Choroid plexus epithelial cell (primary cell): ENCODE measurements at regions not wholly inside any gene's neighbourhood (a gene's known extent, or its start where the extent isn't known, plus 50 kb on each side); places are given as distances from the start of the nearest gene placed in this dataset.
"Not testable (repeated sequence)": the region's sequence is repeated elsewhere in the genome, so short reads cannot be mapped to it uniquely, and the experiment has no call there.

Experiments
- DNase-seq: peaks from one replicate; pipeline ENCODE4 v3.0.0-alpha.2; 2010; ENCODE audit warnings: low read depth
- H3K4me3 ChIP-seq: 2 replicates; pipeline ENCODE4 v1.5.1; 2011; ENCODE audit warnings: low read depth, mild to moderate bottlenecking, control low read depth, low read length, moderate library complexity
- TF ChIP-seq, protein P1 (sequence below): conservative IDR thresholded peaks from 2 replicates; pipeline ENCODE4 v1.5.1; 2011; ENCODE audit warnings: low read depth, mild to moderate bottlenecking, control low read depth, inconsistent platforms, low read length, moderate library complexity

DNA sequence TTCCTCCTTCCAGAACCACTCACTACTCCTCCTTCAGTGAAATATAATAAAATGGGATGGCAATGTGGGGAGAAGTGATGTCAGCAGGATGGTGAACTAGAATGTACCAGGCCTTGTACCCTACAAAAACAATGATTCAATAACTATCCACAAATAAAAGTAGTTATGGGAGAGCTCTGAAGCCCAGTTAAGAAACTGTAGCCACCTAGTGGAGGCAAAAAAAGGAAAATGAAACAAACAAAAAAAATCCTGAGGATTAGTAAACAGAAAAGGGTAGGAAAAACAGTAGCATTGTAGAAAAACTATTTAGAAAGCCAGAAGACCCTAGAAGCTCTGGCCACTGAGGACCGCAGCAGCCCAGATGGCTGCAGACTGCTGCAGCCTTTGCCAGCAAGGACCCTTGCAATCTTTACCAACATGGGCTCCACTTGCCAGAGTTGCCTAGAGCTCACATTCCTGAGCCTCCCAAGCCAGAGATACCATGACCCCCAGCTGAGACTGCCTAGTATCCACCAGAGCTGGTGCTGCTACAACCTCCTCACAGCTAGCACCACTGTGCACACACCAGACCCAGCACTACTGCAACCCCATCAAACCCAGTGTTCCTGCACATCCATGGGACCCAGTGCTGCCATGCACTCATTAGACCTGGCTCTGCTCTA is 259.7 kb upstream of the MSX2 start:
- TF ChIP-seq, protein P1, sequence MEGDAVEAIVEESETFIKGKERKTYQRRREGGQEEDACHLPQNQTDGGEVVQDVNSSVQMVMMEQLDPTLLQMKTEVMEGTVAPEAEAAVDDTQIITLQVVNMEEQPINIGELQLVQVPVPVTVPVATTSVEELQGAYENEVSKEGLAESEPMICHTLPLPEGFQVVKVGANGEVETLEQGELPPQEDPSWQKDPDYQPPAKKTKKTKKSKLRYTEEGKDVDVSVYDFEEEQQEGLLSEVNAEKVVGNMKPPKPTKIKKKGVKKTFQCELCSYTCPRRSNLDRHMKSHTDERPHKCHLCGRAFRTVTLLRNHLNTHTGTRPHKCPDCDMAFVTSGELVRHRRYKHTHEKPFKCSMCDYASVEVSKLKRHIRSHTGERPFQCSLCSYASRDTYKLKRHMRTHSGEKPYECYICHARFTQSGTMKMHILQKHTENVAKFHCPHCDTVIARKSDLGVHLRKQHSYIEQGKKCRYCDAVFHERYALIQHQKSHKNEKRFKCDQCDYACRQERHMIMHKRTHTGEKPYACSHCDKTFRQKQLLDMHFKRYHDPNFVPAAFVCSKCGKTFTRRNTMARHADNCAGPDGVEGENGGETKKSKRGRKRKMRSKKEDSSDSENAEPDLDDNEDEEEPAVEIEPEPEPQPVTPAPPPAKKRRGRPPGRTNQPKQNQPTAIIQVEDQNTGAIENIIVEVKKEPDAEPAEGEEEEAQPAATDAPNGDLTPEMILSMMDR, result no peak
- DNase-seq, result peak; percentile 12
- no peak overlapping the region for H3K4me3 ChIP-seq

DNA sequence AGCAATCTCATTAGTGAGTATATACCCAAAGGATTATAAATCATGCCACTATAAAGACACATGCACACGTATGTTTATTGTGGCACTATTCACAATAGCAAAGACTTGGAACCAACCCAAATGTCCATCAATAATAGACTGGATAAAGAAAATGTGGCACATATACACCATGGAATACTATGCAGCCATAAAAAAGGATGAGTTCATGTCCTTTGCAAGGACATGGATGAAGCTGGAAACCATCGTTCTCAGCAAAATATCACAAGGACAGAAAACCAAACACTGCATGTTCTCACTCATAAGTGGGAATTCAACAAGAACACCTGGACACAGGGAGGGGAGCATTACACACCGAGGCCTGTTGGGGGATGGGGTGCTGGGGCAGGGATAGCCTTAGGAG is 252.9 kb upstream of the MSX2 start:
- not testable (repeated sequence) for H3K4me3 ChIP-seq, DNase-seq

DNA sequence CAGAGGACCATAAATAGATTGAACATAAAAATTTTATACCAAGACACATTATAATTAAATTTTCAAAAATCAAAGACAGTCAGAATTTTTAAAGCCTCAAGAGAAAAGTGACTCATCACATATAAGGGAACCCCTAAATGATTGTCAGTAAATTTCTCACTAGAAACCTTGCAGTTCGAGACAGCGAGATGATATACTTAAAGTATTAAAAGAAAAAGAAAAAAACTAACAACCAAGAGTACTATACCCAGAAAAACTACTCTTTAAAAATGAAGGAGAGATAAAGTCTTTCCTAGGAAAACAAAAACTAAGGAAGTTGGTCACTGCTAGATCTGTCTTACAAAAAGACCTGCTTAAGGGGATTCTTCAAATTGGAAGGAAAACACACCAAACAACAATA is 251.4 kb upstream of the MSX2 start:
- no peak for DNase-seq
- TF ChIP-seq, protein P1, result no peak

DNA sequence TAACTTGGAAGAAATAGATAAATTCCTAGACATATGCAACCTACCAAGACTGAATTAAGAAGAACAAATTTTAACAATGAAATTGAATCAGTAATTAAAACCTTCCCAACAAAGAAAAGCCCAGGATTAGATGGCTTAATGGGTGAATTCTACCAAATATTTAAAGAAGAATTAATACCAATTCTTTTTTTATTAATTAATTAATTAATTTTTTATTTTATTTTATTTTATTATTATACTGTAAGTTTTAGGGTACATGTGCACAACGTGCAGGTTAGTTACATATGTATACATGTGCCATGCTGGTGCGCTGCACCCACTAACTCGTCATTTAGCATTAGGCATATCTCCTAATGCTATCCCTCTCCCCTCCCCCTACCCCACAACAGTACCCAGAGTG is 248.4 kb upstream of the MSX2 start:
- DNase-seq, H3K4me3 ChIP-seq: not testable (repeated sequence)

More for the DNA sequence above, 251.4 kb upstream of the MSX2 start:
- H3K4me3 ChIP-seq, result no peak overlapping the region

DNA sequence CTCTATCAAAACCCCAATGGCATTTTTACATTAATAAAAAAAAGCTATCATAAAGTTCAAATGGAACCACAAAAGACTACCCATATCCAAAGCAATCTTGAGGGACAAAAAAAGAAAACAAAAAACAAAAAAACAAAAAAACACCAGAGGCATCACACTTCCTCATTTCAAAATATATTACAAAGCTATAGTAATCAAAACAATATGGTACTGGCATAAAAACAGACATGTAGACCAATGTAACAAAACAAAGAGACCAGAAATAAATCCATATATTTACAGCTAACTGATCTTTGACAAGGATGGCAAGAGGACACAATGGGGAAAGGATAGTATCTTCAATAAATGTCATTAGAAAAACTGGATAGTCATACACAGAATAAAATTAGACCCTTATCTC is 245.1 kb upstream of the MSX2 start:
- DNase-seq, result no peak
- TF ChIP-seq, protein P1, result no peak
- no peak overlapping the region for H3K4me3 ChIP-seq

DNA sequence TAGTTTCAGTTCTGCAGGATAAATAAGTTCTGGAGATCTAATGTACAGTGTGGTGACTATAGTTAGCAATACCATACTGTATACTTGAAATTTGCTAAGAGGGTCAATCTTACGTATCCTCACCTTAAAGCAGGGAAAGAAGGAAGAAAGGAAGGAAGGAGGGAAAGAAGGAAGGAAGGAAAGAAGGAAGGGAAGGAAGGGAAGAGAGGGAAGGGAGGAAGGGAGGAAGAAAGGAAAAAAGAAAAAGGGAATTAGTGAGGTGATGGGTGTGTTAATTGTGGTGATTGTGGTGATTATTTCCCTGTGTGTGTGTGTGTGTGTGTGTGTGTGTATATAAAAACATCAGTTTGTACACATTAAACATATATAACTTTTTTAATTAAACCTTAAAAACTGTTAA is 242.6 kb upstream of the MSX2 start:
- no peak for DNase-seq
- H3K4me3 ChIP-seq, result no peak overlapping the region
- TF ChIP-seq, protein P1, result no peak

DNA sequence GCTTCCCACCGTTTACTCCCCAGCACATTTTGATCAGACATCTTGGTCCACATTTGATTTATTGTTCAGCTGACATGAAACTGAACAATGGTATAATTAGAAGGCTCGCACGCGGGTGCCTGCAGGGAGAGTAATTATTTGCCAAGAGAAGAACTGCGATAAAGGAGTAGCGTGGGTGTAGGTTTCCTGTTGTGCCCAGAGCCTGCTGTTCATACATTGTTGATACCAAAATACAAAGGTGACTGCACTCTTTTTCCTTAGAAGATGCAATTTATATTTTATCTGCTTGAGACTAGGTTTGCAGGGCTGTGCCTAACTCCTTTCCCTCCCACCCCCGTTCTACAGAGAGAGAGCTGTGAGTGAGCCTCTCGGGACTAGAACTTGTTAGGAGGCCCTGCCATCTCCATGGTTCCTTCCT is 241.8 kb upstream of the MSX2 start:
- TF ChIP-seq, protein P1, result no peak
- H3K4me3 ChIP-seq, result no peak overlapping the region
- DNase-seq, result no peak

DNA sequence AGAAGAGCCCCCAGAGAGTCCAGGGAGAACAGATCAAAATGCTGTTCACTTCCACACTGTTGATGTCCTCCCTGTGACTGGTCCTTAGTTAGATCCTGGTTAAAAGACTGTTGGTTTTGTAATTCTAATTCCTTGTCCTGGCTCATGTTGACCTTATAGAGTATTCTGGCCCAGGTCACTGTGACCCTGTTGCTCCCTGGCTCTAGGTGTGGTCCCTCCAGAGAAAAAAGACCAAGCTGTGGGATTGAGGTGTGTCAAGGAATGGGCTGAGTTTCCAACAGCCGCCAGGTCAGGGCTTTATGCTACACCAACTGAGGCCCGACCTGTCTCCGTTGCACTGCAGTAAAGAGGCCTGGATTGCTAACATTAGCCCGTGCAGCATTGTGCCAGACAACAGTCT is 241.0 kb upstream of the MSX2 start:
- TF ChIP-seq, protein P1, result no peak
- no peak overlapping the region for H3K4me3 ChIP-seq
- no peak for DNase-seq
